Femur (tissue), 1 donor: ENCODE measurements at regions not wholly inside any gene's neighbourhood (a gene's known extent, or its start where the extent isn't known, plus 50 kb on each side); places are given as distances from the start of the nearest gene placed in this dataset.
A peak's percentile ranks its signal among the peaks of the same experiment; 100 is the strongest.
"Not testable (repeated sequence)": the region's sequence is repeated elsewhere in the genome, so short reads cannot be mapped to it uniquely, and the experiment has no call there.

Source experiments
- DNase-seq: peaks from one replicate; pipeline ENCODE4 v3.0.0-alpha.2; 2017

DNA sequence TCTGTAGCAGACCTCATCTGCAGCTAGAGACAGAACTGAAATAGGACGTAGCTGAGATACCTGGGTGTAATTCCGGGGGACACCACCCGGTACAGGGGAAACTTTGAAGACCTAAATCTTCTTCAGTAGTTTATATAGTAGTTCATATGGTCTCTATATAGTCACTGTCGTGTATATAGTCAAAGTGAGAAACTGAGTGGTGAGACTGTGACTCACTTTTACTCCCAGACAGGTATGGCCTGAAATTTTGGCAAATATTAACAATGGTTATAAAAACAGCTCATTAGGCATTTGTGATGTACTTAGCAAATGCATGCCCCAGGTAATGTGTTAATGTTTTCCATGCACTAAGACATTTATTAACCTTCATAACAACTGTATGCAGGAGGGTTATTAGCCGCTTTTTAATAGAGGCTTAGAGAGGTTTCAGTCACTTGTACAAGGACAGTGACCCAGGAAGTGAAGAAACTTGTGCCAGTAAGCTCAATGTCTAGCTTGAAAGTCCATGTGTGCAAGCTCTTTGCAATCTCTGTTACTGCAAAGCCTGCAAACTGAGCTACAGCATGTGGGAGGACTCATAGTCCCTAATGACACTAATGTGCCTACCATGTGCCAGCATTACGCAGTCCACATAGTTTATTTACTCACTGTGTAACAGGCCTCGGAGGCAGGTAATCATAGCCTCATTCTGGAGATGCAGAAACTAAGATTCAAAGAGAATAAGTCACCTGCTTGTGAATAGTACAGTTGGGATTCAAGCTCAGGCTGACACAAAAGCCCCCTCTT lies 165.4 kb upstream of the CHD6 start:
- DNase-seq, result no peak

DNA sequence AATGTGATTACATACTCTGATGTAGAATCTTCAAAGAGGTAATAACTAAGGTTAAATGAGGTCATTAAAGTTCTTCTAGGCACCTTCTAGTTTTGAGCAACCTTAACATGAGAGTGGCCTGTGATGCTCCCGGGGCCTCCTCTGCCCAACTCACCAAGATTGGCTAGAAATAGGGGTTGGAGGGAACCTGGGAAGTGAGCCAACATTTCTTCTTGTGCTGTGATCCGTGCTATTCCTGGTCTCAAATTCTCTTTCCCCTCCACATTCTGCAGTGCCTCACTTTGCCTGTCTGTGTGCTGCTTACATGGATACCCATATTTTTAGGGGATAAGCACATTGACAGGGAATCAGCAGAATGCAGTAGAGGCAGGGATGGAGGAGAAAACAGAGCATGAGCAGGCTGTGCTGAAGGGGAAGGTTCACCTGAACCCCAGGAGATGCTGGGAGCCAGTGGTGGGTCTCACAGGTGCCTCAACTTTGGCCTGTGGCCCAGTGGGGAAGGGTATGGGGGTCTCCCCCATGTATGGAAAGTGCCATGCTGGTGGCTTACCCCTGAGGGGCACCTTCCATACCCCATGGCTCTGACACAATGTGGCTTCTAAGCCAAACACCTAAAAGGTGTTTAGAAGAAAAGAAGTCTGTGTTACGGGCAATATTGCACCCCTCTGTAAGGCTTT lies 164.7 kb upstream of the CHD6 start:
- no peak for DNase-seq

DNA sequence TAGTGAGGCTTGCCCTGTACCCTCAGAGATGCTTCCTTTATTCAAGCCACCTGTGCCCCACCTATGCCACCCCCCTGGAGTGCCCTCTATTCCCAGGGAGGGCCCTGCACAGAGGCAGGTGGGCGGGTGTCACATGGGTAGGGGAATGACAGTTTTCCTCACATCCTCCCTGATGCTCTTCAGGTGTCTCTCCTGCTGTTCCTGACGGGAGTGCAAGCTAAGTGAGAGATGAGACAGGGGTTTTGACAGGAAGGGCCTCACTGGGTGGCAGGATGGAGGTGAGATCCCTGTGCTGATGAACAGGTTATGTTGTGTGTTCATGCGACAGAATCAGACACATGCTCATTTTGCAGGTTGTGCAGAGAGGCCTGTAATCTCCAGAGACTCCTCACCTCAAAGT lies 164.1 kb upstream of the CHD6 start:
- DNase-seq, result no peak

DNA sequence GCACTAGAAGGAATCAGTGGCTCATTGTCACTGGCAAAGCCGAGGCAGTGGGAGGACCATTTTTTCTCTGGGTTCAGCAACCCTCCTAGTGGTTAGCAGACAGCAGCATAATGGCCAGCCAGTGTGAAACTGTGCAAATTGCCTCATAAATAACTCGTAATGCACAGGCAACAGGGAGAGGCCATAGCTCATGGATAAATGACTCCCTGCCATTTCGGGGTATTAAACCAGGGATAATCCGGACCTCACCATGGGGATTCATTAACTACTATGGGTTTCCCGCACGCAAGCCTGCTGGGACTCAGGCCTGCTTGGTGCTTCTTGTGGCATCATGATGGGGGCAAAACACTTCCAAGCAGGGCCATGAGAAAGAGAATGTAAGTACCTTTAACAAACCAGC lies 158.2 kb upstream of the CHD6 start:
- DNase-seq, result no peak

DNA sequence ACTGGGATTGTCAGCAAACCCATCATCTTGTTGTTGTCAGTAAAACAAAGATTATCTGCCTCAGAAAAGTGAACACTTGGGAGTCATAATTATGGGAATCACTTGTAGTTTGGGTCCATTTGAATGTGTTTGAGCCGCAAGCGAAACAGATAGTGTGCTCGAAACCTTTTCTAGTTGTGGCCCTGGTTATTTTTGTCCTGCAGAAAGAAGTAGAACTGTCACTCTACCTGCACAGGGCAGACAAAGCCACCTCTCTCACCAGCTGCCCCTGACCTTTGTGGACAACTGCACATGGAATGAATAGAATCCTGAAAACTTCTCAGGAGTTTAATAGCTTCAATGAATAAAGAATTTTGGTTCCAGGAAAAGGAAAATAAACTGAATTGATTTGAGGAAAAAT lies 156.1 kb upstream of the CHD6 start:
- DNase-seq, result no peak

DNA sequence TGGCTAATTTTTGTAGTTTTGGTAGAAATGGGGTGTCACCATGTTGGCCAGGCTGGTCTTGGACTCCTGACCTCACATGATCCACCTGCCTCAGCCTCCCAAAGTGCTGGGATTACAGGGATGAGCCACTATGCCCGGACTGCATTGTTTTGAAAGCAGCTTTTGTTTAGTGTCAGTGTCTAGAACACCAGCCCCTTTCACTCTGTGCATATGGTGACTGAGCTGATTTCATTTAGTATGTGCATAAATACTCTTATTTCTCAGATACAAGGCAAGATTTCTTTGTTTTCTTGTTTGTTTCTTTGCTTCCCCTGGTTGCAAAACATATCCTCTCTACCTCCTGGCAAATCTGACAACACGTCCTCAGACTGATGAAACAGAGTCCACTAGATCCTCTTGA lies 152.8 kb upstream of the CHD6 start:
- DNase-seq, result no peak

DNA sequence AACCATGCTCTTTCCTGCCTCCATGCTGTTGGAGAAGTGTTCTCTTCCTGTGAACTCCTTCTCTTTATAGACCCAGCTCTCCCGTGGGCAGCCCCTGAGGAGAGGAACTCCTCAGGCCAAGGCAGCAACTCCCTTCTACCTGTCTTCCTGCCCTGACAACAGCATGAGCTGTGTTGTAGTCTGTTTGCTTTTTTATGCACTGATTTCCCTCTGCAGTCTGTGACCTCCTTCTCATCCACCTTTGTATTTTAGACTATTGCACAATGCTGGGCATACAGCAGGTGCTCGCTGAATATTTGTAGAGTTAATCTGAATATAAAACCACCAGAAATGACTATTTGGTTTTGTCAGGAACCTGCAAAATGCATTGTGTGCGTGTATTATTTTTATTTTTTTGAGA lies 152.2 kb upstream of the CHD6 start:
- no peak for DNase-seq

DNA sequence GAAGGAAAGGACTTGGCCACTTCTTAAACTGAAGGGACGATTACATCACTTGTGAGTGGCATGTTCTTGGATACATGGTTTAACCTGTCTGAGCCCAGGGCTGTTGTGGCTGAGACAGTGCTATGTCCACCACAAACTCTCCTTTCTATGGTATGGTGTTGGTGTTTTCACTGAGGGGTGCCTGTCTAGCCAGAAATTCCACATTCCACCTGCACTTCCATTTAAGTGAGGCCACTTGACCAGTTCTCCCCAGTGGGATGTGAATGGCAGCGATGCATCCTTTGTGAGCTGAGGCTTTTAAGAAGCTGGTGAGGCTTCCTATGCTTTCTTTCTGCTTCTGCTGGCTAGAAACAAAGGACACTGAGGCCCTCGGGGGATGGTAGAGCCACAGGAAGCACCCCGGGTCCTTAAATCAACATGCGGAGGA lies 151.4 kb upstream of the CHD6 start:
- DNase-seq, result no peak

DNA sequence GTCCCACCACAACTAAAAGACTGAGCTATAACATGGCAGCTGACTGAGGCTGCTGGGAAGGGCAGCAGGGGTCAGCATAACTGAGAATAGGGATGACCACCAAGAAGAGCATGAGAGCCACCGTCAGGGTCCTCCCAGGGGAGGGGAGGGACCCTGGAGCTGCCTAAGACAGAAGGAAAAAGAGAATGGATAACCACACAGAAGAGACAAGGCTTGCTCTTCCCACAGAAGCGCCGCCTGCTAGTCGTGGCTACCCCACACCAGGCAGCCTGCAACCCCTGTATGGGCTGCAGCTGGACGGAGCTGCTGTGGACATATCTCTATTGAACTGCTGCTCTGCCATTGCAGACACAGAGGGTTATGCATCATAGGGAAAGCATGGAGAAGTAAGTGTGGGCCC lies 132.0 kb upstream of the CHD6 start:
- no peak for DNase-seq

DNA sequence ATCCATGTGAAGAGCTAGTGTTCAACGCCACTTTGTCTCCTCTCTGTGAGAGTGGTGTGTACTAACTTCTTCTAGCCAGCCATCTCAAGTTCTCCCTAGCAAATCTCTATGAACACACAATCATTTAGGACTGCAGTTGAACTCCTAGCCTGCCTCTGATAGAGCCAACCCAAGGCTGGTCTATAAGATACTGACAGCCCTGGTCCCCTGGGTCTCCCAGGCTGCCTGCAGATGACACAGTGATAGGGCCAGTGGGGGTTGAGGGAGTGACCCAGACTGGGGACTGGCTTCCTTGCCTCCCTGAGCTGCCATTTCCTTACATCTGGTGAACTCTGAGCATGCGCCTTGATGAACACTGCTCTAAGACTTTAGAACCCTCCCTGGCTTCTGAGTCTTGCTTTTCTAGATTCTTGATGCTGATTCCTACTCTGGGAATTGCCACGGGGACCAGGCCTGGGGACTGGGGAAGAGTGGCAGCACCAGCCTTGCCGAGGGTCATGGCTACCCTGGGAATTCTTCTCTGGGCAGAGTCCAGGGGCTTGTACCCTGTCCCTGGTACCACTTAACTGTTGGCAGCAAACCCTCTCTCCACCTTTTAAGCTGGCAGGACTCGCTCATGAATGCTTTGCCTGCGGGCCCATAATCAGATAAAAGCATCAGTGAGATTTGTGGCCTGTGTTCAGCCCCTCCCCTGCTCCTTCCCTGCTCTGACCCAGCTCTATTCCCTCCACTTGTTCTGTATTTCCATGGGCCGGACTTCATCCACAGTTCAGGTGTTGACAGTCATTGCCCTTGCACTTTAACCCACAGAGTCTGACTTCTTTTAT lies 130.8 kb upstream of the CHD6 start:
- no peak for DNase-seq

DNA sequence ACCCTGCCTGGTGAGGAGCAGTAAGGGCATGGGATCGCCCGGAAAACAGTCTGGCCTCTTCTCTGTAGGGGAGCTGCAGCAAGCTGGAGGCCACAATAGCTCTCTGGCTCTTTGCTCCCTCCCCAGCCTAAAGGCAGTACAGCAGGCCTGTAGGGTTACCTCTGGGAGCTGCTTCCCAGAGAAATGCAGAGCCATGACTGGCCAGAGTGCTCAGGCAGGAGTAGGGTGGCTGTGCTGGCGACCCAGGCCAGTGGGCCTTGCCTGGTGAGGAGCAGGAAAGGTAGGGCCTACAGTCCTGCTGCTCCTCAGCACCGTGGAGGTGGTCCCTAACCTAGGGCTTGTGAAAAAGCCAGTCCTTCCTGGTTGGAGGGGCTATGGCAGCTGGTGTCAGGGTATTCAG lies 129.9 kb upstream of the CHD6 start:
- no peak for DNase-seq

DNA sequence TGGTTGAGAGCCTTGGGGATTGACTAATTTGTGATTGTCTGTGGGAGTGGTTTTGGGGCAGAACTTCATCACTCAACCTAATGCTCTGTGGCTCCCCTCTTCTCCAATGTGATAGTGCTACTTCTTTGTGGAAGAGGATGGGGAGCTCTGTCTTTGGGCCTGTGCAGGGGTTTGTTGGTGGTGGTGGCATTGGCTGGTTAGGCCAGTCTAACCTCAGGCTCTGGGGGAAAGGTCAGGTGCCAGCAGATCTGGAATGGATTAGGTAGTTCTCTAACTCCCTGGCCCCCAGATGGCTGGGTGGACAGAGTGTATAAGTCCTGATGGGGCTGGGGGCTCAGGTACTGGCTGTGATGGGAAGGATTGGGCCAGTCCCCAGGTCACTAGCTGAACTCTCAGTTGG lies 129.0 kb upstream of the CHD6 start:
- no peak for DNase-seq

DNA sequence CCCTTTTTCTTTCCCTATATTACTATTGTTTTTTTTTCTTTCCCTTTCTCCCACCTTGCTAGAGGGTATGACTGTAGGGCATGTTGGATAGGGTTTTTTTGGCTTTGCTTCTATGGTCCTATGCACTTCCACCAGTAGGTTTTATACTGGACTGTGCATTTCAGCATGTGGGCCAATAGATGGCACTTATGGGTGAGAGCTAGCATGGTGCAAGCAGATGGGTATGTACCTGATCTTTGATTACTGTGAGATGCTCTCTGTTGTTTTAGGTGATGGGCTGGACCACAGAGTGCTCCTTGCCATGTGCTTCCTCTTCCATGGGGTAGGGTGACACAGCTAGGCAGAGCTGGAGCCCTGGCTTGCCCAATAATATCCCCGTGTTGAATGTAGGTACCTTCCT lies 128.5 kb upstream of the CHD6 start:
- no peak for DNase-seq

DNA sequence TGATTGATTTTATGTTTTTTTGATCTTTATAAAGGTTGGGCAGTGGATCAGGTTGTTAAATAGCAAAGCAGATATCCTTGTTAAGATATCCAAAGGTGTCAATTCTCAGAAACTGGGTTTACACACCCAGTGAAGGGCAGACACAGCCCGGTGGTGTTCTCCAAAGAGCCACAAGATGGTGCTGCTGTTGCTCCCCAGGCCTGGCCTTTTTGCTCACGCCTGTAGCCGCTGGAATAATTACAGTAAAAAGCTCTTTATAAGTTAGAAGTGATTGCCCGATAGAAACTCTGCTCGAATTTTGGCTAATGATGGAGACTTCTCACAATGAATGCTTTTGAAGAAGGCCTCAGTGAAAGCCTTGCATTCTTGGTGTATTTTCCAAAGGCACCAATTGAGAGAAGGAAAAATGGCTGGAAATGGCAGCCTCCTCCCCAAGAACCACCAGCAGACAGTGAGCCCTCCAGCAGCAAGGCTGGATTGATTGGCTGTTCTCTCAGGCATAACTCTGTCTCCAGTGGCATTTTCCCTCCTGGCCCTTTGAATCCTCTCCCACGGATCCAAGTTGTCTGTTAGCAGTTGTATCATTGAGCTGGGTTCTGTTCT lies 120.5 kb upstream of the CHD6 start:
- peak; percentile 30 for DNase-seq

DNA sequence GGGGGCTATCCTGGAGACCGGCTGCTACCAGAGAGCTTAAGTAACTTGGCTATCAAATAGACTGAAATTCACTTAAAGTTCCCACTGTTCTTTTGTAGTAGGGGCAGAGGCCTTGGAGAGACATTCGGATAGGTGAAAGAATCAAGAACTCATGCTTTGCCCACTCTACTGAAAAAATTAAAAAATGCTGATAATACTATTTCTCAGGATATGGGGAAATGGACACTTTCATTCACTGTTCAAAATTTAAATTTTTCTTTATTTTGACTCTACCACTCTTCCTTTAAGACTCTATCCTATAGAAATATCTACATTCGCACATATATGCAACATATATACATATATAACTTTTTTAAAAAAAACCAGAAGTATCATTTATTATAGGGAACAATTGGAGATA lies 117.8 kb upstream of the CHD6 start:
- no peak for DNase-seq

DNA sequence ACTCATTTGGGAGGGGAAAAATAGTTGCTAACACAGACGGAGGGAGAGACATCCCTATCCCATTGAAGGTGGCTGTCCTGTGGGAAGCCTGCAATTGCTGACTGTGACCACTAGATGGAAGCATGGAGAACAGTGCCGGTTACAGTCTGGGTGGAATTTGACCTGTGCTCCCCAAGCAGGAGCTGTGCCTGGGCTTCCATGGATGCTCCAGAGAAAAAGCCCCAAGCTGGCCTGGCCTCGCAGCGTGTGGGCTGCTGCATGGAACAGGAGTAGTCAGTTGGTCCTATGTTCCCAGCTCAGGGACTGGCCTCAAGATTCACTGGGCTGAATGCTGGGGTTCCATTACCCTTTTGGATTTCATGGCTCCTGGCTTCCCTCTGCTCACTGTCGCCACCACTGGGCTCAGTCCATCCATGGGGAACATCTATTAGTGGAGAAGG lies 116.3 kb upstream of the CHD6 start:
- DNase-seq, result no peak

DNA sequence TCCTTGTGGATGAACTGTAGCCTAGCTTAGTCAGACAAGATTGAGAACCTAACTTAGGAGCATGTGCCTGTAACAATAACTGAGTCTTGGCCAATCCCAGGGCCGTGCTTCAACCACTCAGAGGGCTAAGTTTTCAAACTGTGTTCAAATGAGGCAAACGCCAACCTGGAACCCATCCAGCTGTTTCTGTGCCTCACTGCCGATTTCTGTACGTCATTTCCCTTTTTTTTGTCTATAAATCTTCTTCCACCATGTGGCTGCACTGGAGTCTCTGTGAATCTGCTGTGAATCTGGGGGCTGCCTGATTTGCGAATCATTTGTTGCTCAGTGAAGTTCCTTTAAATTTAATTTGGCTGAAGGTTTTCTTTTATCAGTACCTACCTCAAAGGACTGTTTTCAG lies 115.0 kb upstream of the CHD6 start:
- DNase-seq, result no peak

DNA sequence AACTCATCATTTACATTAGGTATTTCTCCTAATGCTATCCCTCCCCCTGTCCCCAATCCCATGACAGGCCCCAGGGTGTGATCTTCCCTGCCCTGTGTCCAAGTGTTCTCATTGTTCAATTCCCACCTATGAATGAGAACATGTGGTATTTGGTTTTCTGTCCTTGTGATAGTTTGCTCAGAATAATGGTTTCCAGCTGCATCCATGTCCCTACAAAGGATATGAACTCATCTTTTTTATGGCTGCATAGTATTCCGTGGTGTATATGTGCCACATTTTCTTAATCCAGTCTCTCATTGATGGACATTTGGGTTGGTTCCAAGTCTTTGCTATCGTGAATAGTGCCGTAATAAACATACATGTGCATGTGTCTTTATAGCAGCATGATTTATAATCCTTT lies 113.0 kb upstream of the CHD6 start:
- not testable (repeated sequence) for DNase-seq

DNA sequence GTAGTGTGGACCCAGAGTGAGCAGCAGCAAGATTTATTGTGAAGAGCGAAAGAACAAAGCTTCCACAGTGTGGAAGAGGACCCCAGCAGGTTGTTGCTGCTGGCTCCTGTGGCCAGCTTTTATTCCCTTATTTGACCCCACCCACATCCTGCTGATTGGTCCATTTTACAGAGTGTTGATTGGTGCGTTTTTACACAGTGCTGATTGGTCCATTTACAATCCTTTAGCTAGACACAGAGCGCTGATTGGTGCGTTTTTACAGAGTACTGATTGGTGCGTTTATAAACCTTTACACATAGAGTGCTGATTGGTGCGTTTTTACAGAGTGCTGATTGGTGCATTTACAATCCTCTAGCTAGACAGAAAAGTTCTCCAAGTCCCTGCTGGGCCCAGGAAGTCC lies 109.5 kb upstream of the CHD6 start:
- DNase-seq, result not testable (repeated sequence)

DNA sequence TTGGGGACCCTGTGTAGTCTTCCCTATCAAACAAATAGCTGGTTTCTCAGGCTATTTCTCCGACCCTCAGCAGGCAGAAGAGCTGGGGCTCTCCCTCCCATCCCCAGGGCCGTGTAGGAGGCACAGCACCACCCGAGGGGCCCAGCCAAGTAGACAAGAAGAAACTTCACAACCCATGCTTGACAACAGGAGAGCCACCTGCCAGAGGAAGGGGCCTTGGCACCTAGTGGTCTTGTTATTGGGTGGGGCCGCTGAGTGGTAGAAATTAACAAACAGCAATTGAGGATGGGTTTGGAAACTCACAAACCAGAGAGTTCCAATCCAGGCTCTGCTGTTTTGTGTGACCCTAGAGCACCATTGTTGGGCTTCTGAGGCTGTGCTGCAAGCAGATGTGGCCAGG lies 108.5 kb upstream of the CHD6 start:
- no peak for DNase-seq

DNA sequence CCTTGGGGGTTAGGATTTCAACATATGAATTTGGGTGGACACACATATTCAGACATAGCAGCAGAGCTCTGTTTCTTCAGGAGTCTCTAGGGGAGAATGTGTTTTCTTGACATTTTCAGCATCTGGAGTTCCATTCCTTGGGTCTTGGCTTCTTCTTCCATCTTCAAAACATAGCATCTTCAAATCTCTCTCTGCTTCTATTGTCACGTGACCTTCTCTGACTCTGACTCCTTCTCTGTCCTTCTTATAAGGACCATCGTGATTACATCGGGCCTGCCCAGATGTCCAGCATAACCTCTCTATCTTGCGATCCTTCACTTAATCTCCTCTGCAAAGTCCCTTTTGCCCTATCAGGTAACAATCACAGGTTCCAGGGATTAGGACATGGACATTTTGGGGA lies 101.0 kb upstream of the CHD6 start:
- no peak for DNase-seq

DNA sequence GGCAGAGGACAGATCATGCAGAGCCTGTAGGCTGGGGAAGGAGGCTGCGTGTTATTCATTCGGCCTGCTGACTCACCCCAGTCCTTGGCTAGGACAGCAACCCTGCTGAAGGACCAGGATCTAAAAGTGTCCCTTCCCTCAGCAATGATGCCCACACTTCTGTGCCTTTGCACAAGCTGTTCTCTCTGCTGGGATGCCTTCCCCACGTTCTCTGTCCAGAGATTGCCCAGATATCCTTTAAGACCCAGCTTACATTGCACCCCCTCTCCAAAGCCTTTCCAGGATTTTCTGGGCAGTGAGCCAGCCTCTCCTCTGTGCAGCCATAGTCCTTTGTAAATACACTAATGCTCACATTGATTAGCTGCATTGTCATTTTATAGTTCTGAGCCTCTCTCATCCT lies 99.3 kb upstream of the CHD6 start:
- peak; percentile 32 for DNase-seq

DNA sequence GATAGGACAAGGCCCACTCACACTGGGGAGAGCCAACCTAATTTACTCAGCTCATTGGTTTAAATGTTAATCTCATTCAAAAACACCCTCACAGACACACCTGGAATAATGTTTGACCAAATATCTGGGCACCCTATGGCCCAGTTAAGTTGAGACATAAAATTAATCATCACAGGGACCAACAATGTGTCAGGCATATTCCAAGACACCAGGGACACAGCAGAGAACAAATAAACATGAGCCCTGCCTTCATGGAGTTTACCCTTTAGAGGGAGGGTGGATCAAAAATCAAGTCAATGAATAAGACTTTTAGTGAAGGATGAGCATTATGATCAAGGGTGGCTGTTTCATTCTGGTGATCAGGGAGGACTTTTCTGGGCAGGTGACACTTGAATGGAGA lies 98.7 kb upstream of the CHD6 start:
- no peak for DNase-seq
